ENCODE measurements at regions not wholly inside any gene's neighbourhood (a gene's known extent, or its start where the extent isn't known, plus 50 kb on each side); places are given as distances from the start of the nearest gene placed in this dataset.

DNA sequence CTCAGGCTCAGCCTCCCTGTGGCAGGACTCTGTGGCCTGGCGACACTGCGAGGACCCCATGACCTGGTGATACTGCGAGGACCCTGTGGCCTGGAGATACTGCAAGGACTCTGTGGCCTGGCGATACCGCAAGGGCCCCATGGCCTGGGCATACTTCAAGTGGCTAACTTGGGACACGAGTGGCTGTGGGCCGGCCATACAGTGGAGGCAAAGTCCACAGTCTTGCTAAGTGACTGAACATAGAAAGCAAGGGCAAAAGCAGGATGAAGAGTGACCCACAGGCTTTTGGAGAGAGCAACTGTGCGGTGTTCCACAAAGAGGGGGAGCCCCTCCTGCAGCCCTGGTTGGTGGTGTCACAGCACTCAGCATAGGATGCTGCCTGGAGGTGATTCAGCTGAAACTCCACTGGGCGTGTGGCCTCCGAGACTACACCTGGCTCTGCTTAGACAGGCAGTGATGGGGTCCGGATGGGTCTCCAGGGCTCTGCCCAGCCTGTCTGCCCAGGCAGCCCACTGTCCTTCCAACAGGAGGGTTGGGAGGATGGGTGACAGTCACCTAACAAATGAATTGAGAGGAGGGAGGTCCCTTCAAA is 691.0 kb upstream of the HS6ST1 start:
- TF ChIP-seq POLR2A (IDR thresholded peaks at IDR 0.05) = no peak
- TF ChIP-seq, protein P1, sequence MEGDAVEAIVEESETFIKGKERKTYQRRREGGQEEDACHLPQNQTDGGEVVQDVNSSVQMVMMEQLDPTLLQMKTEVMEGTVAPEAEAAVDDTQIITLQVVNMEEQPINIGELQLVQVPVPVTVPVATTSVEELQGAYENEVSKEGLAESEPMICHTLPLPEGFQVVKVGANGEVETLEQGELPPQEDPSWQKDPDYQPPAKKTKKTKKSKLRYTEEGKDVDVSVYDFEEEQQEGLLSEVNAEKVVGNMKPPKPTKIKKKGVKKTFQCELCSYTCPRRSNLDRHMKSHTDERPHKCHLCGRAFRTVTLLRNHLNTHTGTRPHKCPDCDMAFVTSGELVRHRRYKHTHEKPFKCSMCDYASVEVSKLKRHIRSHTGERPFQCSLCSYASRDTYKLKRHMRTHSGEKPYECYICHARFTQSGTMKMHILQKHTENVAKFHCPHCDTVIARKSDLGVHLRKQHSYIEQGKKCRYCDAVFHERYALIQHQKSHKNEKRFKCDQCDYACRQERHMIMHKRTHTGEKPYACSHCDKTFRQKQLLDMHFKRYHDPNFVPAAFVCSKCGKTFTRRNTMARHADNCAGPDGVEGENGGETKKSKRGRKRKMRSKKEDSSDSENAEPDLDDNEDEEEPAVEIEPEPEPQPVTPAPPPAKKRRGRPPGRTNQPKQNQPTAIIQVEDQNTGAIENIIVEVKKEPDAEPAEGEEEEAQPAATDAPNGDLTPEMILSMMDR (IDR thresholded peaks at IDR 0.05) = no peak
- TF ChIP-seq EP300 (IDR thresholded peaks at IDR 0.05) = no peak

Data from ovary (tissue), 3 donors.